ENCODE measurements at regions not wholly inside any gene's neighbourhood (a gene's known extent, or its start where the extent isn't known, plus 50 kb on each side); places are given as distances from the start of the nearest gene placed in this dataset.

- TF ChIP-seq CTCF (IDR thresholded peaks at IDR 0.05; ENCODE audit: insufficient read depth, low read length) (no peak), POLR2AphosphoS5 (IDR thresholded peaks at IDR 0.05; ENCODE audit: low read depth) (no peak)
- TF ChIP-seq, protein P1, sequence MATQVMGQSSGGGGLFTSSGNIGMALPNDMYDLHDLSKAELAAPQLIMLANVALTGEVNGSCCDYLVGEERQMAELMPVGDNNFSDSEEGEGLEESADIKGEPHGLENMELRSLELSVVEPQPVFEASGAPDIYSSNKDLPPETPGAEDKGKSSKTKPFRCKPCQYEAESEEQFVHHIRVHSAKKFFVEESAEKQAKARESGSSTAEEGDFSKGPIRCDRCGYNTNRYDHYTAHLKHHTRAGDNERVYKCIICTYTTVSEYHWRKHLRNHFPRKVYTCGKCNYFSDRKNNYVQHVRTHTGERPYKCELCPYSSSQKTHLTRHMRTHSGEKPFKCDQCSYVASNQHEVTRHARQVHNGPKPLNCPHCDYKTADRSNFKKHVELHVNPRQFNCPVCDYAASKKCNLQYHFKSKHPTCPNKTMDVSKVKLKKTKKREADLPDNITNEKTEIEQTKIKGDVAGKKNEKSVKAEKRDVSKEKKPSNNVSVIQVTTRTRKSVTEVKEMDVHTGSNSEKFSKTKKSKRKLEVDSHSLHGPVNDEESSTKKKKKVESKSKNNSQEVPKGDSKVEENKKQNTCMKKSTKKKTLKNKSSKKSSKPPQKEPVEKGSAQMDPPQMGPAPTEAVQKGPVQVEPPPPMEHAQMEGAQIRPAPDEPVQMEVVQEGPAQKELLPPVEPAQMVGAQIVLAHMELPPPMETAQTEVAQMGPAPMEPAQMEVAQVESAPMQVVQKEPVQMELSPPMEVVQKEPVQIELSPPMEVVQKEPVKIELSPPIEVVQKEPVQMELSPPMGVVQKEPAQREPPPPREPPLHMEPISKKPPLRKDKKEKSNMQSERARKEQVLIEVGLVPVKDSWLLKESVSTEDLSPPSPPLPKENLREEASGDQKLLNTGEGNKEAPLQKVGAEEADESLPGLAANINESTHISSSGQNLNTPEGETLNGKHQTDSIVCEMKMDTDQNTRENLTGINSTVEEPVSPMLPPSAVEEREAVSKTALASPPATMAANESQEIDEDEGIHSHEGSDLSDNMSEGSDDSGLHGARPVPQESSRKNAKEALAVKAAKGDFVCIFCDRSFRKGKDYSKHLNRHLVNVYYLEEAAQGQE (IDR thresholded peaks at IDR 0.05; ENCODE audit: insufficient replicate concordance, low read depth), result no peak
Observed at GRCh38 chr2:129492548-129492947, 486.9 kb upstream of the RAB6C start.

Data from HL-60 (cell line).